ENCODE measurements at regions not wholly inside any gene's neighbourhood (a gene's known extent, or its start where the extent isn't known, plus 50 kb on each side); places are given as distances from the start of the nearest gene placed in this dataset.

DNA sequence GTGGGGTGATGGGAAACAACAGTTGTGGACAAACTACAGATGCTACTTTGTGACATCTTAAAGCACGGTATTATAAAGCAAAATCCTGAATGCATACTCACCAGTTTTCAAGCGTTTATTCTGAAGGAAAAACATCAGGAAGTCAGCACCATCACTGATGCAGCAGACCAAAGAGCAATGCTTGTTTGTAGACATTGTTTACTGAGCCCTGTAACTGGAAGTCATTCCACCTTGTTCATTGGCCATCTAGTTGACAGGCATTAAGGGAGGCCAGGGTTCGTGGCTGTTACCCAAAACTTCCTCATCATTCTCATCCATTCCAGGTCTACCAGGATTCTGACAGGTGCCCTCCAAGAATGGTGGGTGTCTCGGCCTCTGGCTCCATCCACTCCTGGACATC, 55.3 kb upstream of the FAM204A start:
- TF ChIP-seq, protein P1, sequence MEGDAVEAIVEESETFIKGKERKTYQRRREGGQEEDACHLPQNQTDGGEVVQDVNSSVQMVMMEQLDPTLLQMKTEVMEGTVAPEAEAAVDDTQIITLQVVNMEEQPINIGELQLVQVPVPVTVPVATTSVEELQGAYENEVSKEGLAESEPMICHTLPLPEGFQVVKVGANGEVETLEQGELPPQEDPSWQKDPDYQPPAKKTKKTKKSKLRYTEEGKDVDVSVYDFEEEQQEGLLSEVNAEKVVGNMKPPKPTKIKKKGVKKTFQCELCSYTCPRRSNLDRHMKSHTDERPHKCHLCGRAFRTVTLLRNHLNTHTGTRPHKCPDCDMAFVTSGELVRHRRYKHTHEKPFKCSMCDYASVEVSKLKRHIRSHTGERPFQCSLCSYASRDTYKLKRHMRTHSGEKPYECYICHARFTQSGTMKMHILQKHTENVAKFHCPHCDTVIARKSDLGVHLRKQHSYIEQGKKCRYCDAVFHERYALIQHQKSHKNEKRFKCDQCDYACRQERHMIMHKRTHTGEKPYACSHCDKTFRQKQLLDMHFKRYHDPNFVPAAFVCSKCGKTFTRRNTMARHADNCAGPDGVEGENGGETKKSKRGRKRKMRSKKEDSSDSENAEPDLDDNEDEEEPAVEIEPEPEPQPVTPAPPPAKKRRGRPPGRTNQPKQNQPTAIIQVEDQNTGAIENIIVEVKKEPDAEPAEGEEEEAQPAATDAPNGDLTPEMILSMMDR (IDR thresholded peaks at IDR 0.05), result no peak
- TF ChIP-seq EP300 (IDR thresholded peaks at IDR 0.05; ENCODE audit: low read depth), result no peak
